HEK293 (cell line): ENCODE measurements at regions not wholly inside any gene's neighbourhood (a gene's known extent, or its start where the extent isn't known, plus 50 kb on each side); places are given as distances from the start of the nearest gene placed in this dataset.

Experiments
- CTCF ChIA-PET: fragments of 350-600 bp; formaldehyde crosslinking; extraction: SDS; loops from one replicate; lab custom pipeline; 2021; ENCODE audit warnings: antibody characterized with exemption; lab: Yijun Ruan, JAX
- POLR2A ChIA-PET: fragments of 300-600 bp; formaldehyde crosslinking; extraction: SDS; loops from one replicate; lab custom pipeline; 2020; ENCODE audit warnings: antibody characterized with exemption, inconsistent platforms; lab: Yijun Ruan, JAX
- H3K27ac ChIP-seq: fragments of 200-500 bp; sonication (Bioruptor generic); 2 replicates; pipeline ENCODE4 v1.5.1; 2014; ENCODE audit warnings: low read depth, low read length, control low read depth, inconsistent platforms; ENCODE audit errors: extremely low read depth
- H3K36me3 ChIP-seq, 2 experiments: fragments of 200-500 bp in 1 of 2; sonication (Bioruptor generic) in 1 of 2; 1 replicate in 1 of 2; 2 replicates in 1 of 2; pipeline ENCODE4 v1.5.1; 2014 to 2017; ENCODE audit warnings: inconsistent platforms in 2 of 2, low read length in 2 of 2; ENCODE audit not compliant: control insufficient read depth in 2 of 2, insufficient read depth in 1 of 2
- H3K4me1 ChIP-seq: fragments of 200-500 bp; sonication (Bioruptor generic); 2 replicates; pipeline ENCODE4 v1.5.1; 2014; ENCODE audit warnings: mild to moderate bottlenecking, low read length, inconsistent platforms; ENCODE audit not compliant: control insufficient read depth, insufficient read depth
- H3K4me3 ChIP-seq: 2 replicates; pipeline ENCODE4 v1.5.1; 2011; ENCODE audit warnings: low read depth, mild to moderate bottlenecking, control low read depth, low read length, moderate library complexity
- H3K9me3 ChIP-seq: fragments of 200-500 bp; sonication (Bioruptor generic); 2 replicates; pipeline ENCODE4 v1.5.1; 2014; ENCODE audit warnings: low read depth, low read length, inconsistent platforms; ENCODE audit not compliant: control insufficient read depth, insufficient read depth
- ZNF169 ChIP-seq: fragments of 450-650 bp; formaldehyde crosslinking; IDR thresholded peaks from 2 replicates; pipeline ENCODE4 v1.5.1; 2016; ENCODE audit warnings: missing biosample characterization, missing genetic modification characterization
- ZNF223 ChIP-seq: fragments of 450-650 bp; formaldehyde crosslinking; IDR thresholded peaks from 2 replicates; pipeline ENCODE4 v1.5.1; 2016; ENCODE audit warnings: missing biosample characterization, missing genetic modification characterization
- ZNF23 ChIP-seq: fragments of 450-650 bp; formaldehyde crosslinking; IDR thresholded peaks from 2 replicates; pipeline ENCODE4 v1.5.1; 2016; ENCODE audit warnings: missing biosample characterization, missing genetic modification characterization, borderline replicate concordance
- ZNF623 ChIP-seq: fragments of 450-650 bp; formaldehyde crosslinking; IDR thresholded peaks from 2 replicates; pipeline ENCODE4 v1.5.1; 2016; ENCODE audit warnings: missing biosample characterization, missing genetic modification characterization
- ZNF660 ChIP-seq: fragments of 450-650 bp; IDR thresholded peaks from 2 replicates; pipeline ENCODE4 v1.5.1; 2018; ENCODE audit warnings: missing biosample characterization, mild to moderate bottlenecking, missing genetic modification characterization
- ZNF707 ChIP-seq: fragments of 450-650 bp; formaldehyde crosslinking; IDR thresholded peaks from 2 replicates; pipeline ENCODE4 v1.5.1; 2016; ENCODE audit warnings: missing biosample characterization, missing genetic modification characterization
- ZNF792 ChIP-seq: fragments of 450-650 bp; formaldehyde crosslinking; IDR thresholded peaks from 2 replicates; pipeline ENCODE4 v1.5.1; 2016; ENCODE audit warnings: missing biosample characterization, missing genetic modification characterization
- ZSCAN18 ChIP-seq: fragments of 450-650 bp; formaldehyde crosslinking; IDR thresholded peaks from 2 replicates; pipeline ENCODE4 v1.5.1; 2016; ENCODE audit warnings: missing biosample characterization, missing genetic modification characterization
- TF ChIP-seq, protein P1 (sequence below): fragments of 450-650 bp; formaldehyde crosslinking; IDR thresholded peaks from 2 replicates; pipeline ENCODE4 v1.5.1; 2016; ENCODE audit warnings: missing biosample characterization, missing genetic modification characterization, borderline replicate concordance
- TF ChIP-seq, protein P2 (sequence below): fragments of 450-650 bp; formaldehyde crosslinking; conservative IDR thresholded peaks from 2 replicates; pipeline ENCODE4 v1.5.1; 2016; ENCODE audit warnings: low read depth, missing biosample characterization, missing genetic modification characterization
- TF ChIP-seq, protein P3 (sequence below): fragments of 450-650 bp; formaldehyde crosslinking; IDR thresholded peaks from 2 replicates; pipeline ENCODE4 v1.5.1; 2016; ENCODE audit warnings: missing biosample characterization, missing genetic modification characterization

GRCh38 chr6:10205892-10206291, 209.0 kb downstream of the TFAP2A start (continued):
- TF ChIP-seq, protein P1, sequence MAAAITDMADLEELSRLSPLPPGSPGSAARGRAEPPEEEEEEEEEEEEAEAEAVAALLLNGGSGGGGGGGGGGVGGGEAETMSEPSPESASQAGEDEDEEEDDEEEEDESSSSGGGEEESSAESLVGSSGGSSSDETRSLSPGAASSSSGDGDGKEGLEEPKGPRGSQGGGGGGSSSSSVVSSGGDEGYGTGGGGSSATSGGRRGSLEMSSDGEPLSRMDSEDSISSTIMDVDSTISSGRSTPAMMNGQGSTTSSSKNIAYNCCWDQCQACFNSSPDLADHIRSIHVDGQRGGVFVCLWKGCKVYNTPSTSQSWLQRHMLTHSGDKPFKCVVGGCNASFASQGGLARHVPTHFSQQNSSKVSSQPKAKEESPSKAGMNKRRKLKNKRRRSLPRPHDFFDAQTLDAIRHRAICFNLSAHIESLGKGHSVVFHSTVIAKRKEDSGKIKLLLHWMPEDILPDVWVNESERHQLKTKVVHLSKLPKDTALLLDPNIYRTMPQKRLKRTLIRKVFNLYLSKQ (tag by site-specific recombination) = no peak

DNA sequence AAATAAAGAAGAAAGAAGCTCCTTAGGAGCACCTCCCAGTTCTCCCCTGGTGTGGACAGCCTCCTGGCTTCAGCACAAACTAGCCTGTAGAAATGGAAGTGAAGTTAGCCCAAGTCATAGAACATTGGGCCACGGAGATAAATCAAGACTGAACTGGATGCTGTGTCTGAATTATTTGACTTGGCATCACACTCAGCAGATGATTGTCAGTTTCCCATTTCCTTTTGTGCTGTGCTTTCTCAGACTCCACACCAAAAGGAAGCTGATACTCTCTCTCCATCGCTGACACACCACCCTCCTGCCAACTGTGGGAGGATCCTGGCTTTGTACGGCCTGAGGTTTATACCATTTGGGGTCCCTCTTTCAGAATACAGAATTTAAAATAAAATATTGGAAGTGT, 209.8 kb downstream of the TFAP2A start:
- CTCF ChIA-PET = interaction anchor here (1.1 kb wide), 1 partner anchor 224 kb away, joined by 3 read pairs; no protein-coding TSS in a partner anchor

DNA sequence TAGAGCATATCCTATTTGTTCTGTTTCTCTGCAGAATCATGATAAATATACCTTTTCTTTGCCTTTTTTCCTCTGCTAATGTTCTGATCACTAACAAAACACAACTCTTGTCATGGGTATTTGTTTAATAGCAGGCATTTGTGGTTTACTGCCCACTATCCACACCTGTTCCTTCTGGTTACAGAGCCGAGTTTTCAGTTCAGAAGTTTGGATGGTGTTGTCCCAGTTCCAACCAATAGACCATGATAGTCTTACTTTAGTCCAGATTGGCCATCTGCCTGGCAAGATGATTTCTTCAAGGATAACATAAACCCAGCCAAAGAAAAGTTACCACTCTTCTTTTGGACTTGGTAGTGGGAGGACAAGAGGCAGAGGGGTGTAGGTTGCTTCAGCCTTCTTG, 211.2 kb downstream of the TFAP2A start:
- POLR2A ChIA-PET = no interaction called here
- H3K4me3 ChIP-seq = no peak overlapping the region
- H3K4me1 ChIP-seq = no peaks in the 10 kb centered on the region
- H3K9me3 ChIP-seq = no peaks in the 10 kb centered on the region
- no peaks in the 10 kb centered on the region for H3K36me3 ChIP-seq
- CTCF ChIA-PET = no interaction called here
- no peak for TF ChIP-seq ZNF623 (tag by site-specific recombination)
- TF ChIP-seq ZNF707 = no peak
- TF ChIP-seq ZNF660 = no peak
- TF ChIP-seq ZNF23 (tag by site-specific recombination) = no peak
- no peak for TF ChIP-seq ZNF223 (tag by site-specific recombination)
- TF ChIP-seq, protein P2, sequence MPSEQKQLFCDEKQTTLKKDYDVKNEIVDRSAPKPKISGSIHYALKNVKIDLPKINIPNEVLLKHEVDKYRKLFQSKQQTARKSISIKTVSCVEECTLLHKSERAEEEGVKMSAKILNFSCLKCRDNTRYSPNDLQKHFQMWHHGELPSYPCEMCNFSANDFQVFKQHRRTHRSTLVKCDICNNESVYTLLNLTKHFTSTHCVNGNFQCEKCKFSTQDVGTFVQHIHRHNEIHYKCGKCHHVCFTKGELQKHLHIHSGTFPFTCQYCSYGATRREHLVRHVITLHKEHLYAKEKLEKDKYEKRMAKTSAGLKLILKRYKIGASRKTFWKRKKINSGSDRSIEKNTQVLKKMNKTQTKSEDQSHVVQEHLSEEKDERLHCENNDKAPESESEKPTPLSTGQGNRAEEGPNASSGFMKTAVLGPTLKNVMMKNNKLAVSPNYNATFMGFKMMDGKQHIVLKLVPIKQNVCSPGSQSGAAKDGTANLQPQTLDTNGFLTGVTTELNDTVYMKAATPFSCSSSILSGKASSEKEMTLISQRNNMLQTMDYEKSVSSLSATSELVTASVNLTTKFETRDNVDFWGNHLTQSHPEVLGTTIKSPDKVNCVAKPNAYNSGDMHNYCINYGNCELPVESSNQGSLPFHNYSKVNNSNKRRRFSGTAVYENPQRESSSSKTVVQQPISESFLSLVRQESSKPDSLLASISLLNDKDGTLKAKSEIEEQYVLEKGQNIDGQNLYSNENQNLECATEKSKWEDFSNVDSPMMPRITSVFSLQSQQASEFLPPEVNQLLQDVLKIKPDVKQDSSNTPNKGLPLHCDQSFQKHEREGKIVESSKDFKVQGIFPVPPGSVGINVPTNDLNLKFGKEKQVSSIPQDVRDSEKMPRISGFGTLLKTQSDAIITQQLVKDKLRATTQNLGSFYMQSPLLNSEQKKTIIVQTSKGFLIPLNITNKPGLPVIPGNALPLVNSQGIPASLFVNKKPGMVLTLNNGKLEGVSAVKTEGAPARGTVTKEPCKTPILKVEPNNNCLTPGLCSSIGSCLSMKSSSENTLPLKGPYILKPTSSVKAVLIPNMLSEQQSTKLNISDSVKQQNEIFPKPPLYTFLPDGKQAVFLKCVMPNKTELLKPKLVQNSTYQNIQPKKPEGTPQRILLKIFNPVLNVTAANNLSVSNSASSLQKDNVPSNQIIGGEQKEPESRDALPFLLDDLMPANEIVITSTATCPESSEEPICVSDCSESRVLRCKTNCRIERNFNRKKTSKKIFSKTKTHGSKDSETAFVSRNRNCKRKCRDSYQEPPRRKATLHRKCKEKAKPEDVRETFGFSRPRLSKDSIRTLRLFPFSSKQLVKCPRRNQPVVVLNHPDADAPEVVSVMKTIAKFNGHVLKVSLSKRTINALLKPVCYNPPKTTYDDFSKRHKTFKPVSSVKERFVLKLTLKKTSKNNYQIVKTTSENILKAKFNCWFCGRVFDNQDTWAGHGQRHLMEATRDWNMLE (tag by site-specific recombination) = no peak
- TF ChIP-seq, protein P3, sequence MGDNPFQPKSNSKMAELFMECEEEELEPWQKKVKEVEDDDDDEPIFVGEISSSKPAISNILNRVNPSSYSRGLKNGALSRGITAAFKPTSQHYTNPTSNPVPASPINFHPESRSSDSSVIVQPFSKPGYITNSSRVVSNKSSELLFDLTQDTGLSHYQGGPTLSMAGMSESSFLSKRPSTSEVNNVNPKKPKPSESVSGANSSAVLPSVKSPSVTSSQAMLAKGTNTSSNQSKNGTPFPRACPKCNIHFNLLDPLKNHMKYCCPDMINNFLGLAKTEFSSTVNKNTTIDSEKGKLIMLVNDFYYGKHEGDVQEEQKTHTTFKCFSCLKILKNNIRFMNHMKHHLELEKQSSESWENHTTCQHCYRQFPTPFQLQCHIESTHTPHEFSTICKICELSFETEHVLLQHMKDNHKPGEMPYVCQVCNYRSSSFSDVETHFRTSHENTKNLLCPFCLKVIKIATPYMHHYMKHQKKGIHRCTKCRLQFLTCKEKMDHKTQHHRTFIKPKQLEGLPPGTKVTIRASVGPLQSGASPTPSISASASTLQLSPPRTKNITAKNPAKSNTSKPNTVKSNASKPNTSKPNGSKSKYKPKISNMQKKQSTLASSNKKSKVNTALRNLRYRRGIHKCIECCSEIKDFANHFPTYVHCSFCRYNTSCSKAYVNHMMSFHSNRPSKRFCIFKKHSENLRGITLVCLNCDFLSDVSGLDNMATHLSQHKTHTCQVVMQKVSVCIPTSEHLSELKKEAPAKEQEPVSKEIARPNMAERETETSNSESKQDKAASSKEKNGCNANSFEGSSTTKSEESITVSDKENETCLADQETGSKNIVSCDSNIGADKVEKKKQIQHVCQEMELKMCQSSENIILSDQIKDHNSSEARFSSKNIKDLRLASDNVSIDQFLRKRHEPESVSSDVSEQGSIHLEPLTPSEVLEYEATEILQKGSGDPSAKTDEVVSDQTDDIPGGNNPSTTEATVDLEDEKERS = no peak
- H3K27ac ChIP-seq = no peak overlapping the region

More for the DNA sequence above, 209.8 kb downstream of the TFAP2A start:
- Histone ChIP-seq H3K4me3 (no peak overlapping the region), H3K9me3 (no peaks in the 10 kb centered on the region), H3K4me1 (no peaks in the 10 kb centered on the region), H3K27ac (no peak overlapping the region), H3K36me3 (no peaks in the 10 kb centered on the region)
- no peak for TF ChIP-seq ZNF792 (tag by site-specific recombination)
- TF ChIP-seq ZNF169 (tag by site-specific recombination) = no peak
- no peak for TF ChIP-seq ZSCAN18 (tag by site-specific recombination)
- POLR2A ChIA-PET = no interaction called here
